GM12864 (cell line): ENCODE measurements at regions not wholly inside any gene's neighbourhood (a gene's known extent, or its start where the extent isn't known, plus 50 kb on each side); places are given as distances from the start of the nearest gene placed in this dataset.

Source experiments
- DNase-seq: peaks from one replicate; pipeline ENCODE4 v3.0.0-alpha.2; 2011; ENCODE audit warnings: low read depth
- H3K4me3 ChIP-seq: 2 replicates; pipeline ENCODE4 v1.5.1; 2011; ENCODE audit warnings: mild to moderate bottlenecking, low read depth, low read length, control low read depth
- TF ChIP-seq, protein P1 (sequence below): IDR thresholded peaks from 2 replicates; pipeline ENCODE4 v1.5.1; 2011; ENCODE audit warnings: low read depth, mild to moderate bottlenecking, moderate library complexity, low read length, control low read depth, inconsistent platforms; ENCODE audit errors: missing control alignments

DNA sequence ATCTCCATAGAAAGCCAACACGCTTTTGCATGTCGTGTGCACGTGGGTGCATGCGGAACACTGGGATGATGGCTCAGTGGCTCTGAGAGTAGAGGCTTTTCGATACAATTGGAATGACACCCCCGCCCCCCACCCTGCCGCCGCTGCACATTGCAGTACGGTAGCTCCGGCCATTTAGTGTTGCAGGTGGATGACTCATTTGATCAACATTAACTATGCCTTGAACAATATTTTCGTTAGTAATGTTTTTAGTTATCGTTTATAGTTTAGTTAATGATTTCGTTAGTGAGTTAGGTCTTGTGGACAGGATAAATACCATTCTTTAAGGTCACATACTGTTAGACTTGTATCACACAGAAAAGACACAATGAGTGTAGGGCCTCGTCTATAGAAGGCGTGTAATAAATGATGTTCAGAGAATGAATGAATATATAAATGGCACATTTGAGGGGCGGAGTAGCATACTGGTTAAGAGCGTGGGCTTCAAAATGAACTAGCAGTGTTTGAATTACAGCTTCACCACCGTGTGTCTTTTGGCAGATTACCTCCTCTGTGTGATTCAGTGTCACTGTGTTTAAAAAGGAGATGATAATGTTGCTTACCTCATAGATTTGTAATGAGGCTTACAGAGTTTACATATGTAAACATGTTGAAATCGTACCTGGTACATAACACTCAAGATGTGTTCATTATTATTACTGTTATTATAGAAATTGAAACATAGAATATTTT is 67.2 kb upstream of the TENM3 start:
- TF ChIP-seq, protein P1, sequence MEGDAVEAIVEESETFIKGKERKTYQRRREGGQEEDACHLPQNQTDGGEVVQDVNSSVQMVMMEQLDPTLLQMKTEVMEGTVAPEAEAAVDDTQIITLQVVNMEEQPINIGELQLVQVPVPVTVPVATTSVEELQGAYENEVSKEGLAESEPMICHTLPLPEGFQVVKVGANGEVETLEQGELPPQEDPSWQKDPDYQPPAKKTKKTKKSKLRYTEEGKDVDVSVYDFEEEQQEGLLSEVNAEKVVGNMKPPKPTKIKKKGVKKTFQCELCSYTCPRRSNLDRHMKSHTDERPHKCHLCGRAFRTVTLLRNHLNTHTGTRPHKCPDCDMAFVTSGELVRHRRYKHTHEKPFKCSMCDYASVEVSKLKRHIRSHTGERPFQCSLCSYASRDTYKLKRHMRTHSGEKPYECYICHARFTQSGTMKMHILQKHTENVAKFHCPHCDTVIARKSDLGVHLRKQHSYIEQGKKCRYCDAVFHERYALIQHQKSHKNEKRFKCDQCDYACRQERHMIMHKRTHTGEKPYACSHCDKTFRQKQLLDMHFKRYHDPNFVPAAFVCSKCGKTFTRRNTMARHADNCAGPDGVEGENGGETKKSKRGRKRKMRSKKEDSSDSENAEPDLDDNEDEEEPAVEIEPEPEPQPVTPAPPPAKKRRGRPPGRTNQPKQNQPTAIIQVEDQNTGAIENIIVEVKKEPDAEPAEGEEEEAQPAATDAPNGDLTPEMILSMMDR, result no peak
- no peak for DNase-seq

GRCh38 chr4:182177166-182177565 is 66.0 kb upstream of the TENM3 start:
- DNase-seq, result no peak
- H3K4me3 ChIP-seq, result no peak overlapping the region
- TF ChIP-seq, protein P1, result no peak

More for the DNA sequence above, 67.2 kb upstream of the TENM3 start:
- H3K4me3 ChIP-seq, result no peak overlapping the region

DNA sequence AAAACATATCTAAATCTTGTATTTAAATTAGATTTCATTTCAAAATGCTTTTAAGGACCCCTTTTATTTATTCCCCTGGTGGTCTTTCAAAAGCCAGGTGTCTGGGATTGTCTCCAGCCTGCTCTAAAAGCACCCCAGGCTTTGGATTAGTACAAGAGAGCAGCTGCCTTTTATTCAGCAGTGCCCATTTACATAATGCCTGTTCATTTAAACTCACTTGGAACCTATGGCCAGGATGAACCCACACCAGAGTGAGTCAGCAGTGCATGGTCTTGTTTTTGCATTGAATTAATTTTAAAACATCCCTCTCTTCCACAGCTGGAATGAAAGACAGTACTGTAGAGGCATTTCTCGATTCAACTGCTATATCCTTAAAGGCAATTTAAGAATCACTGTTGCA is 64.1 kb upstream of the TENM3 start:
- no peak for DNase-seq
- no peak overlapping the region for H3K4me3 ChIP-seq
- TF ChIP-seq, protein P1, result no peak

DNA sequence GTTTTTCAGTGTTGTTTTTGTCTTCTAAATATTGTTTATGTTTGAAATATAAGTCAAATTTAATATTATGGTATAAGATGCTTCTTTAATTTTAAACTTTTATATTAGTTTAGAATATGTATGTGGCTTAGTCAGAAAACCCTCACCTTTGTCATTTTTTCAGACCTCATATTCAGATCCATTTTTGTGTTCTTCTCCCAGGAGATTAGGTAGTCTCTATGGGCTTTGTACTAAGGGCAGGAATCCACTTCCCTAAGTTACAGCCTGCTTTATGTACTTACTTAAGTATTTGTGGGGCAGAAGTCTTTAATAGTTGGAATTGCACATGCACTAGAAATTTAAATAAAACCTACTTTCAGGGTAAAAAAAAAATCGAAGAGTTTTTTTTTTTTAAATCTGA is 63.5 kb upstream of the TENM3 start:
- no peak overlapping the region for H3K4me3 ChIP-seq
- TF ChIP-seq, protein P1, result no peak
- no peak for DNase-seq

GRCh38 chr4:182185491-182185890 is 57.7 kb upstream of the TENM3 start:
- TF ChIP-seq, protein P1, result no peak
- no peak for DNase-seq
- no peak overlapping the region for H3K4me3 ChIP-seq

DNA sequence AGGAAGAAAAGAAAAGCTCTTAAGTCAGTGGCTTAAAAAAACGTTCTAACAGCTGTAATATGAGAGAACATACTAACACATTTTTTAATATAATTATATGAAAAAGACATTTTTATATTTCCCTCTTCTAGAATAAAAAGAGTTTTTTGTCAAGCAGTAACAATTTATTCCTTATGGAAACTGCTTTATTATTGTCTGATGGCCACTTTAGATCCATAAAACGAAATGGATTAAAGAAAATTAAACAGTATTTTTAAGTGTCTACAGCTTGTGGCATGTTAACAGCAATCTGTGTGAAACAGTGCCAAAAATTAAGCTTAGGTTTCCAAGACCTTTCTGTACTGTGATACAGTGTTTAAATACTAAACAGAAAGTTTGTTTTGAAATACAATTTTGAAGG is 55.5 kb upstream of the TENM3 start:
- DNase-seq, result no peak
- no peak overlapping the region for H3K4me3 ChIP-seq
- TF ChIP-seq, protein P1, result no peak

GRCh38 chr4:182188622-182189021 is 54.6 kb upstream of the TENM3 start:
- no peak for DNase-seq
- H3K4me3 ChIP-seq, result no peak overlapping the region
- TF ChIP-seq, protein P1, result no peak
